Gastroesophageal sphincter (tissue), 4 donors: ENCODE measurements at regions not wholly inside any gene's neighbourhood (a gene's known extent, or its start where the extent isn't known, plus 50 kb on each side); places are given as distances from the start of the nearest gene placed in this dataset.

ENCODE experiments used
- ATAC-seq: fragments of 150-250 bp; one replicate; pipeline ENCODE4 v1.9.1; 2016; ENCODE audit warnings: mild to moderate bottlenecking, moderate library complexity
- H3K27ac ChIP-seq, 4 donors: fragments of 200-600 bp; sonication (generic) in 3 of 4; 1 replicate in 3 of 4; 2 replicates in 1 of 4; pipeline ENCODE4 v1.5.1; 2016 to 2019
- H3K27me3 ChIP-seq: fragments of 200-600 bp; sonication (generic); one replicate; pipeline ENCODE4 v1.5.1; 2019
- H3K36me3 ChIP-seq, 2 donors: fragments of 200-600 bp; sonication (generic); one replicate each; pipeline ENCODE4 v1.5.1; 2019; ENCODE audit warnings: control low read depth in 1 of 2
- H3K4me1 ChIP-seq, 3 donors: fragments of 200-600 bp; sonication (generic); 1 replicate in 2 of 3; 2 replicates in 1 of 3; pipeline ENCODE4 v1.5.1; 2016 to 2019; ENCODE audit warnings: control low read depth in 2 of 3
- H3K4me3 ChIP-seq, 2 donors: fragments of 200-600 bp; sonication (generic); one replicate each; pipeline ENCODE4 v1.5.1; 2019; ENCODE audit warnings: mild to moderate bottlenecking in 1 of 2, moderate library complexity in 1 of 2
- H3K9me3 ChIP-seq, 3 donors: fragments of 200-600 bp; sonication (generic); one replicate each; pipeline ENCODE4 v1.5.1; 2017 to 2019; ENCODE audit warnings: control low read depth in 2 of 3
- CTCF ChIP-seq, 4 experiments: fragments of 200-600 bp in 2 of 4; fragments of 450-650 bp in 2 of 4; sonication (generic) in 1 of 4; IDR thresholded peaks; one replicate each; pipeline ENCODE4 v1.5.1; 2017 to 2019; ENCODE audit warnings: antibody characterized with exemption in 4 of 4, mild to moderate bottlenecking in 2 of 4, moderate library complexity in 2 of 4
- EP300 ChIP-seq: sonication (generic); formaldehyde crosslinking; IDR thresholded peaks from one replicate; pipeline ENCODE4 v1.6.1; 2017; ENCODE audit warnings: antibody characterized with exemption, mild to moderate bottlenecking
- POLR2A ChIP-seq, 2 donors: fragments of 450-650 bp; IDR thresholded peaks; one replicate each; pipeline ENCODE4 v1.6.1; 2017; ENCODE audit warnings: antibody characterized with exemption in 2 of 2, mild to moderate bottlenecking in 2 of 2, moderate library complexity in 1 of 2
- POLR2AphosphoS5 ChIP-seq: sonication (generic); formaldehyde crosslinking; IDR thresholded peaks from one replicate; pipeline ENCODE4 v1.6.1; 2017; ENCODE audit warnings: antibody characterized with exemption
- WGBS, 2 donors: methylation state at CpG; one replicate each; pipeline ENCODE4 v1.1.5; 2018; ENCODE audit warnings: low coverage in 1 of 2; 5-methylcytosine and 5-hydroxymethylcytosine counted together

DNA sequence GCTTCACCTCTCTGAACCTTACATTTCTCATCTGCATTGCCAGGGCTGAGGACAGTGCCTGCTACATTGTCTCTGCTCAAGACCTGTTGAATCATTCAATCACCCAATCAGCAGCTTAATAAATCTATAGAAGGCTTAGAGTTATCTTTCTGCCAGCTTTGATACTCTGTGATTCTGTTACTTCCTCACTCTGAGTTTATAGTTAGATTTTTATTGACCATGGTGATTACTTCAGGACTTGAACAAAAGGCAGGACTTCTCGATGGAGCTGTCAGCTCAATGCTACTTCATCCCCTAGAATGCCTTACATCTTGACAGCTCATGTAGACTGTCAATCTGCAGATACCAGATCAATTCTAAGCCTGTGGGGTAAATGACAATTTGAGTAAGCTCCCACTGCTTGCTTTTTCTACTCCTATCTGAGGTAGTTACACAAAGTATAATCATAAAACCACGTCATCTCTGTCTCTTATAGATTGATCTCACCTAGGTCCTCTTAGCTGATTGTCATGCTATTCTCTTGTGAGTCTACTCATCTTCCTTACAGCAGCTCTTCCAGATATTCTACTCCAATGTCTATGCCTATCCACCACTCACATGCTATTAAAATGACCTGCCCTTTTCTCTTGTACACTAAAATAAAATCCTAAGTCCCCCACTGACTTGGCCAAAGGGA lies 318.3 kb upstream of the CA10 start:
- Histone ChIP-seq H3K4me3 (no peak overlapping the region), H3K4me1 (no peaks in the 10 kb centered on the region), H3K9me3 (no peaks in the 10 kb centered on the region), H3K36me3 (no peaks in the 10 kb centered on the region), H3K27me3 (no peaks in the 10 kb centered on the region), H3K27ac (no peak overlapping the region)
- no peak for TF ChIP-seq EP300
- TF ChIP-seq CTCF (IDR thresholded peaks at IDR 0.05), result no peak
- TF ChIP-seq POLR2A (IDR thresholded peaks at IDR 0.05), result no peak
- TF ChIP-seq POLR2AphosphoS5, result no peak
- 59 to 66% methylated on average over 2 of the region's 2 CpGs for WGBS, 2 donors
- no peak for ATAC-seq

DNA sequence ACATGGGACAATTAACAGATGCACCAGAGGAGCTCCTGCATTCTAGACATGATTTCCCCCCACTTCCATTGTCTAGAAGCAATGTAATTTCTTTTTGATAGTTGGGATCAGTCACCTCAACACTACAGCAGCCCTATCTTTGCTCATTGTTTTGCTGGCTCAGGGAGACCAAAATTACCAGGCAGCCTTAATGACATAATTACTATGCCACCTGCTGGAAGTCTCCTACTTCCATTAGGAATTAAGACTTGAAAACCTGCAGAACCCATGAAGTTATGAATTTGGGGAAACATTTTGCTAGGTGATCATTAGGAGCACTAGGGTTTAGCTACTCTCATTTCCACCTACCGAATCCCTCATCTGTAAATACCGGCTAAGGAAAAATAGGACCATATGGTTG lies 312.0 kb upstream of the CA10 start:
- no peaks in the 10 kb centered on the region for H3K9me3 ChIP-seq
- H3K27ac ChIP-seq, result no peak overlapping the region
- H3K4me3 ChIP-seq, result no peak overlapping the region
- WGBS, 2 donors, result 100% methylated on average over 2 of the region's 2 CpGs; no CpG with 5 or more reads in 1 of the 2 donors
- no peaks in the 10 kb centered on the region for H3K36me3 ChIP-seq
- no peaks in the 10 kb centered on the region for H3K4me1 ChIP-seq
- no peak for TF ChIP-seq POLR2AphosphoS5
- no peak for TF ChIP-seq CTCF (IDR thresholded peaks at IDR 0.05)
- no peak for ATAC-seq
- no peaks in the 10 kb centered on the region for H3K27me3 ChIP-seq

- Histone ChIP-seq H3K9me3 (no peaks in the 10 kb centered on the region), H3K4me3 (no peak overlapping the region), H3K27me3 (no peaks in the 10 kb centered on the region), H3K4me1 (no peaks in the 10 kb centered on the region), H3K36me3 (no peaks in the 10 kb centered on the region), H3K27ac (no peak overlapping the region)
- WGBS, 2 donors, result 67 to 88% methylated on average over 1 of the region's 3 CpGs
- TF ChIP-seq CTCF (IDR thresholded peaks at IDR 0.05), result no peak
- TF ChIP-seq POLR2A (IDR thresholded peaks at IDR 0.05), result no peak
- no peak for TF ChIP-seq EP300
- no peak for TF ChIP-seq POLR2AphosphoS5
- ATAC-seq, result no peak
These were observed 306.9 kb upstream of the CA10 start for GRCh38 chr17:52465407-52465806.

DNA sequence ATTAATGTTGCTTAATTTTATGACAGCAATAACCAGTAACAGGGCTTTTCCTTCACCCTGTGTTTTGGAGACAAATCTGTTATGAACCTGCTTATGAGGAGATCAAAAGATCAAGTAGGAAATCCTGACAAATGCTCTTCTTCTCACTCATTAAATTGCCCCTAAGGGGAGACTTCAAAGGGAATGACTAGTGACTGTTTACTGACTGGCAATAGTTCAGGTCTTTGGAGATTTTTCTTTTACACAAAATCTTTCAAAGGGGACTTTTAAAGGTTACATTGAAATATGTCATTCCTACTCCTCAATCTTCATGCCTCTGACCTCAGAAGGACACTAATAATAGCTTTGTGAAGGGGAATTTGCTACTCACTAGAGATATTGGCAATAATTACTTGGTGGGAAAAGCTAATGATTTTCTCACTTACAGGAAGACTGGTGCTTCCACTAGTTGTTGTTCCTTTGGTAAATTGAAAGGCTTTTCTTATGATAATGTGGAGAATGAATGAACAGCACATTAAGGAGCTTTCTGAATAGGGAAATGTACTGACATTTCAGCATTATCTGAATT lies 292.9 kb upstream of the CA10 start:
- no peaks in the 10 kb centered on the region for H3K27me3 ChIP-seq
- no peak for ATAC-seq
- H3K9me3 ChIP-seq, result no peaks in the 10 kb centered on the region
- H3K36me3 ChIP-seq, result no peaks in the 10 kb centered on the region
- no peaks in the 10 kb centered on the region for H3K4me1 ChIP-seq
- no peak overlapping the region for H3K4me3 ChIP-seq
- TF ChIP-seq EP300, result no peak
- no peak for TF ChIP-seq POLR2AphosphoS5
- TF ChIP-seq CTCF (IDR thresholded peaks at IDR 0.05), result no peak
- no peak for TF ChIP-seq POLR2A (IDR thresholded peaks at IDR 0.05)
- no peak overlapping the region for H3K27ac ChIP-seq

- ATAC-seq, result no peak
- H3K36me3 ChIP-seq, result no peaks in the 10 kb centered on the region
- WGBS, 2 donors, result 69 to 77% methylated on average over 2 of the region's 2 CpGs
- peaks cover 0 to 6% (median 0%) of the 10 kb centered on the region in 3 donors for H3K9me3 ChIP-seq
- no peaks in the 10 kb centered on the region for H3K4me1 ChIP-seq
- no peaks in the 10 kb centered on the region for H3K27me3 ChIP-seq
- H3K4me3 ChIP-seq, result no peak overlapping the region
- TF ChIP-seq EP300 (no peak), CTCF (IDR thresholded peaks at IDR 0.05) (no peak), POLR2AphosphoS5 (no peak), POLR2A (IDR thresholded peaks at IDR 0.05) (no peak)
- no peak overlapping the region for H3K27ac ChIP-seq
These were observed 283.8 kb upstream of the CA10 start for GRCh38 chr17:52442350-52442749.
